ENCODE measurements at regions not wholly inside any gene's neighbourhood (a gene's known extent, or its start where the extent isn't known, plus 50 kb on each side); places are given as distances from the start of the nearest gene placed in this dataset.

- POLR2A ChIA-PET (ENCODE audit: partially characterized antibody), result interaction anchor here (1.5 kb wide), 1 partner anchor 87 kb away, joined by 3 read pairs; no protein-coding TSS in a partner anchor
- Histone ChIP-seq H3K23ac (ENCODE audit: insufficient read length) (no peak overlapping the region), H3K4me2 (ENCODE audit: insufficient read depth in 1 of 2, low read depth in 2 of 2, low read length in 2 of 2) (no peak overlapping the region), H3K4me1 (replicated peaks in 1 of 4; ENCODE audit: control insufficient read depth in 3 of 4, insufficient read depth in 4 of 4, low read length in 3 of 4) (peaks cover 3 to 11% (median 6%) of the 10 kb centered on the region in 4 experiments; a peak in 4 of 7 replicates), H2BK120ac (replicated peaks; ENCODE audit: low read depth, low read length) (no peak overlapping the region), H3K23me2 (ENCODE audit: low read depth, low read length) (no peaks in the 10 kb centered on the region), H2BK5ac (ENCODE audit: low read depth, low read length) (no peak overlapping the region), H3K56ac (replicated peaks; ENCODE audit: insufficient read length, low read depth, low read length) (no peak overlapping the region), H2BK12ac (ENCODE audit: low read depth, low read length) (no peak overlapping the region), H3K9me3 (ENCODE audit: insufficient read depth in 2 of 2, low read depth in 1 of 2, low read length in 1 of 2) (no peaks in the 10 kb centered on the region), H2AK5ac (ENCODE audit: low read depth, low read length) (no peak overlapping the region), H3K9ac (replicated peaks in 1 of 4; ENCODE audit: extremely low read depth in 1 of 4, low read depth in 3 of 4, low read length in 3 of 4) (no peak overlapping the region), H3K18ac (ENCODE audit: extremely low read depth, low read length) (no peak overlapping the region; the same call in 1 of the 2 replicates), H2AFZ (ENCODE audit: low read length) (no peak overlapping the region), H3K4me3 (ENCODE audit: extremely low read depth in 1 of 4, insufficient read depth in 2 of 4, low read depth in 3 of 4, low read length in 4 of 4) (no peak overlapping the region), H4K8ac (ENCODE audit: extremely low read depth, insufficient read depth, low read length) (no peak overlapping the region), H3K27ac (ENCODE audit: low read depth, low read length) (no peak overlapping the region), H4K5ac (ENCODE audit: insufficient read length, low read depth, low read length) (no peak overlapping the region), H2BK15ac (ENCODE audit: low read length) (no peak overlapping the region), H3K27me3 (replicated peaks in 1 of 4; ENCODE audit: control insufficient read depth in 3 of 4, extremely low read depth in 1 of 4, insufficient read depth in 3 of 4, low read length in 3 of 4) (no peaks in the 10 kb centered on the region), H3K79me1 (ENCODE audit: low read depth, low read length) (no peaks in the 10 kb centered on the region), H2BK20ac (ENCODE audit: low read length) (peak overlapping the region; percentile 41; the same call in 1 of the 2 replicates), H4K20me1 (replicated peaks in 1 of 2; ENCODE audit: control insufficient read depth in 1 of 2, insufficient read depth in 2 of 2, low read length in 2 of 2) (no peaks in the 10 kb centered on the region), H3K79me2 (ENCODE audit: control insufficient read depth in 1 of 2, insufficient read depth in 2 of 2, low read length in 2 of 2) (no peaks in the 10 kb centered on the region), H3K4ac (replicated peaks; ENCODE audit: insufficient read length, low read depth, low read length) (no peak overlapping the region), H3K36me3 (ENCODE audit: control insufficient read depth in 2 of 4, insufficient read depth in 4 of 4, low read length in 3 of 4) (no peaks in the 10 kb centered on the region), H3K14ac (ENCODE audit: insufficient read length) (no peak overlapping the region), H4K91ac (replicated peaks; ENCODE audit: insufficient read length, low read length) (peak overlapping the region; percentile 2)
- TF ChIP-seq CHD1 (IDR thresholded peaks at IDR 0.05; ENCODE audit: low read depth, low read length) (no peak), SIRT6 (IDR thresholded peaks at IDR 0.05; ENCODE audit: low read length) (no peak)
- CTCF ChIA-PET (ENCODE audit: partially characterized antibody), result interaction anchor here (0.9 to 1.9 kb wide), 4 partner anchors 23 to 438 kb away, joined by 3 to 7 read pairs (median 3); no protein-coding TSS in a partner anchor
- FAIRE-seq (no peak), DNase-seq (ENCODE audit: low read depth in 1 of 2, low spot score in 2 of 2) (no peak)
- 84% methylated on average over 7 of the region's 7 CpGs; no CpG with 5 or more reads in 1 of the 2 experiments for WGBS, 2 experiments (ENCODE audit: extremely low coverage in 1 of 2, insufficient coverage in 1 of 2, insufficient read length in 1 of 2, insufficient replicate concordance in 2 of 2, low coverage in 1 of 2, low lambda C conversion rate in 2 of 2, missing lambda C conversion rate in 1 of 2)
These were observed 57.3 kb upstream of the MET start for GRCh38 chr7:116614499-116615262.

All from H1 (cell line).